ENCODE measurements at regions not wholly inside any gene's neighbourhood (a gene's known extent, or its start where the extent isn't known, plus 50 kb on each side); places are given as distances from the start of the nearest gene placed in this dataset.

- no peaks in the 10 kb centered on the region for H3K27me3 ChIP-seq (replicated peaks; ENCODE audit: insufficient read depth)
- H3K36me3 ChIP-seq: no peaks in the 10 kb centered on the region
- H3K4me1 ChIP-seq (replicated peaks): no peaks in the 10 kb centered on the region
- DNase-seq (ENCODE audit: low spot score): no peak
- intact Hi-C loops (cut with DNase I): no loop called here
- TF ChIP-seq POLR2AphosphoS5 (IDR thresholded peaks at IDR 0.05): no peak
- no peak for TF ChIP-seq POLR2A (IDR thresholded peaks at IDR 0.05)
- TF ChIP-seq CTCF (IDR thresholded peaks at IDR 0.05): no peak
- H3K9me3 ChIP-seq: no peaks in the 10 kb centered on the region
- no peak overlapping the region for H3K4me3 ChIP-seq
- H3K27ac ChIP-seq: no peak overlapping the region
- 71% methylated on average over 3 of the region's 3 CpGs for WGBS
Observed at GRCh38 chr14:97550463-97550862, 753.3 kb downstream of the VRK1 start.

- H3K9me3 ChIP-seq: no peaks in the 10 kb centered on the region
- no peaks in the 10 kb centered on the region for H3K27me3 ChIP-seq (replicated peaks; ENCODE audit: insufficient read depth)
- intact Hi-C loops (cut with DNase I): no loop called here
- 56% methylated on average over 4 of the region's 4 CpGs for WGBS
- no peak for TF ChIP-seq POLR2A (IDR thresholded peaks at IDR 0.05)
- no peak for TF ChIP-seq POLR2AphosphoS5 (IDR thresholded peaks at IDR 0.05)
- no peak for TF ChIP-seq CTCF (IDR thresholded peaks at IDR 0.05)
- H3K4me3 ChIP-seq: no peak overlapping the region
- no peaks in the 10 kb centered on the region for H3K4me1 ChIP-seq (replicated peaks)
- no peak for DNase-seq (ENCODE audit: low spot score)
- H3K36me3 ChIP-seq: no peaks in the 10 kb centered on the region
- no peak overlapping the region for H3K27ac ChIP-seq
Observed at GRCh38 chr14:97554597-97554996, 757.4 kb downstream of the VRK1 start.

- 75% methylated on average over 3 of the region's 3 CpGs for WGBS
- Histone ChIP-seq H3K27ac (no peak overlapping the region), H3K4me3 (no peak overlapping the region), H3K27me3 (replicated peaks; ENCODE audit: insufficient read depth) (no peaks in the 10 kb centered on the region), H3K4me1 (replicated peaks) (no peaks in the 10 kb centered on the region), H3K9me3 (no peaks in the 10 kb centered on the region), H3K36me3 (no peaks in the 10 kb centered on the region)
- intact Hi-C loops (cut with DNase I): no loop called here
- DNase-seq (ENCODE audit: low spot score): no peak
- TF ChIP-seq POLR2A (IDR thresholded peaks at IDR 0.05): no peak
- no peak for TF ChIP-seq CTCF (IDR thresholded peaks at IDR 0.05)
- TF ChIP-seq POLR2AphosphoS5 (IDR thresholded peaks at IDR 0.05): no peak
Observed at GRCh38 chr14:97564334-97564733, 767.2 kb downstream of the VRK1 start.

GRCh38 chr14:97571201-97571600 is 774.0 kb downstream of the VRK1 start:
- intact Hi-C loops (cut with DNase I): no loop called here
- no peaks in the 10 kb centered on the region for H3K36me3 ChIP-seq
- H3K27me3 ChIP-seq (replicated peaks; ENCODE audit: insufficient read depth): no peaks in the 10 kb centered on the region
- no peak overlapping the region for H3K4me3 ChIP-seq
- no peak for TF ChIP-seq CTCF (IDR thresholded peaks at IDR 0.05)
- no peak for TF ChIP-seq POLR2AphosphoS5 (IDR thresholded peaks at IDR 0.05)
- no peak for TF ChIP-seq POLR2A (IDR thresholded peaks at IDR 0.05)
- no peaks in the 10 kb centered on the region for H3K4me1 ChIP-seq (replicated peaks)
- WGBS: 89% methylated on average over 5 of the region's 5 CpGs
- DNase-seq (ENCODE audit: low spot score): no peak
- H3K27ac ChIP-seq: no peak overlapping the region
- no peaks in the 10 kb centered on the region for H3K9me3 ChIP-seq

- 81% methylated on average over 5 of the region's 5 CpGs for WGBS
- Histone ChIP-seq H3K9me3 (no peaks in the 10 kb centered on the region), H3K4me3 (no peak overlapping the region), H3K36me3 (no peaks in the 10 kb centered on the region), H3K4me1 (replicated peaks) (no peaks in the 10 kb centered on the region), H3K27ac (no peak overlapping the region), H3K27me3 (replicated peaks; ENCODE audit: insufficient read depth) (no peaks in the 10 kb centered on the region)
- DNase-seq (ENCODE audit: low spot score): no peak
- intact Hi-C loops (cut with DNase I): no loop called here
- TF ChIP-seq POLR2AphosphoS5 (IDR thresholded peaks at IDR 0.05) (no peak), POLR2A (IDR thresholded peaks at IDR 0.05) (no peak), CTCF (IDR thresholded peaks at IDR 0.05) (no peak)
Observed at GRCh38 chr14:97571866-97572555, 774.8 kb downstream of the VRK1 start.

Data from prostate gland (tissue), 2 donors.